SK-N-MC (cell line): ENCODE measurements at regions not wholly inside any gene's neighbourhood (a gene's known extent, or its start where the extent isn't known, plus 50 kb on each side); places are given as distances from the start of the nearest gene placed in this dataset.

Source experiments
- EZH2 ChIP-seq: fragments of 200-600 bp; sonication (generic); IDR thresholded peaks from one replicate; pipeline ENCODE4 v1.6.1; 2017; ENCODE audit warnings: antibody characterized with exemption
- POLR2AphosphoS5 ChIP-seq: IDR thresholded peaks from 2 replicates; pipeline ENCODE4 v1.6.1; 2012; ENCODE audit warnings: mild to moderate bottlenecking, low read depth, low read length, borderline replicate concordance

GRCh38 chr10:121087688-121088087 is 236.5 kb downstream of the WDR11 start:
- TF ChIP-seq POLR2AphosphoS5 (no peak), EZH2 (no peak)
